PC-3 (cell line): ENCODE measurements at regions not wholly inside any gene's neighbourhood (a gene's known extent, or its start where the extent isn't known, plus 50 kb on each side); places are given as distances from the start of the nearest gene placed in this dataset.

Experiments
- EZH2 ChIP-seq: fragments of 300-600 bp; sonication (generic); IDR thresholded peaks from one replicate; pipeline ENCODE4 v1.6.1; 2017; ENCODE audit warnings: antibody characterized with exemption, mild to moderate bottlenecking, low read length; ENCODE audit not compliant: unreplicated experiment
- TF ChIP-seq, protein P1 (sequence below): fragments of 300-600 bp; sonication (generic); conservative IDR thresholded peaks from 2 replicates; pipeline ENCODE4 v1.5.1; 2017; ENCODE audit warnings: antibody characterized with exemption, low read depth, mild to moderate bottlenecking, low read length

- TF ChIP-seq, protein P1, sequence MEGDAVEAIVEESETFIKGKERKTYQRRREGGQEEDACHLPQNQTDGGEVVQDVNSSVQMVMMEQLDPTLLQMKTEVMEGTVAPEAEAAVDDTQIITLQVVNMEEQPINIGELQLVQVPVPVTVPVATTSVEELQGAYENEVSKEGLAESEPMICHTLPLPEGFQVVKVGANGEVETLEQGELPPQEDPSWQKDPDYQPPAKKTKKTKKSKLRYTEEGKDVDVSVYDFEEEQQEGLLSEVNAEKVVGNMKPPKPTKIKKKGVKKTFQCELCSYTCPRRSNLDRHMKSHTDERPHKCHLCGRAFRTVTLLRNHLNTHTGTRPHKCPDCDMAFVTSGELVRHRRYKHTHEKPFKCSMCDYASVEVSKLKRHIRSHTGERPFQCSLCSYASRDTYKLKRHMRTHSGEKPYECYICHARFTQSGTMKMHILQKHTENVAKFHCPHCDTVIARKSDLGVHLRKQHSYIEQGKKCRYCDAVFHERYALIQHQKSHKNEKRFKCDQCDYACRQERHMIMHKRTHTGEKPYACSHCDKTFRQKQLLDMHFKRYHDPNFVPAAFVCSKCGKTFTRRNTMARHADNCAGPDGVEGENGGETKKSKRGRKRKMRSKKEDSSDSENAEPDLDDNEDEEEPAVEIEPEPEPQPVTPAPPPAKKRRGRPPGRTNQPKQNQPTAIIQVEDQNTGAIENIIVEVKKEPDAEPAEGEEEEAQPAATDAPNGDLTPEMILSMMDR, result peak; percentile 86
- no peak for TF ChIP-seq EZH2
Measured at GRCh38 chr5:18281947-18282581, 647.8 kb downstream of the TAF11L14 start.
